Stimulated activated CD4-positive, alpha-beta T cell treated with anti-CD3 and anti-CD28 coated beads, Interleukin-12 subunit alpha, Interleukin-12 subunit beta, amount 100 ng/mL, for 4 hours (primary cell): ENCODE measurements at regions not wholly inside any gene's neighbourhood (a gene's known extent, or its start where the extent isn't known, plus 50 kb on each side); places are given as distances from the start of the nearest gene placed in this dataset.
A peak's percentile ranks its signal among the peaks of the same experiment; 100 is the strongest.
"Not testable (repeated sequence)": the region's sequence is repeated elsewhere in the genome, so short reads cannot be mapped to it uniquely, and the experiment has no call there.

Source experiments
- DNase-seq: peaks from one replicate; pipeline ENCODE4 v3.0.0-alpha.2; 2020

GRCh38 chr4:15164571-15164970 is 162.3 kb downstream of the CPEB2 start:
- no peak for DNase-seq

GRCh38 chr4:15167743-15168142 is 165.5 kb downstream of the CPEB2 start:
- DNase-seq: no peak

- no peak for DNase-seq
Measured at GRCh38 chr4:15168759-15169158, 166.5 kb downstream of the CPEB2 start.

GRCh38 chr4:15171725-15172124 is 169.4 kb downstream of the CPEB2 start:
- DNase-seq: no peak

GRCh38 chr4:15173251-15173650 is 171.0 kb downstream of the CPEB2 start:
- DNase-seq: no peak

GRCh38 chr4:15174168-15174567 is 171.9 kb downstream of the CPEB2 start:
- not testable (repeated sequence) for DNase-seq

- DNase-seq: not testable (repeated sequence)
Measured at GRCh38 chr4:15179842-15180241, 177.6 kb downstream of the CPEB2 start.

- DNase-seq: peak; percentile 11
Measured at GRCh38 chr4:15182600-15183220, 180.4 kb downstream of the CPEB2 start.

- DNase-seq: no peak
Measured at GRCh38 chr4:15186149-15186548, 183.9 kb downstream of the CPEB2 start.

GRCh38 chr4:15186806-15187205 is 184.5 kb downstream of the CPEB2 start:
- no peak for DNase-seq

- no peak for DNase-seq
Measured at GRCh38 chr4:15188605-15189539, 186.6 kb downstream of the CPEB2 start.

- no peak for DNase-seq
Measured at GRCh38 chr4:15194520-15194919, 192.2 kb downstream of the CPEB2 start.

GRCh38 chr4:15197005-15197404 is 194.7 kb downstream of the CPEB2 start:
- no peak for DNase-seq

GRCh38 chr4:15198070-15198727 is 195.9 kb downstream of the CPEB2 start:
- DNase-seq: no peak

GRCh38 chr4:15201782-15202181 is 199.5 kb downstream of the CPEB2 start:
- no peak for DNase-seq

GRCh38 chr4:15202481-15202880 is 200.2 kb downstream of the CPEB2 start:
- DNase-seq: no peak

GRCh38 chr4:15206526-15206925 is 204.2 kb downstream of the CPEB2 start:
- not testable (repeated sequence) for DNase-seq

GRCh38 chr4:15213302-15213970 is 211.2 kb downstream of the CPEB2 start:
- DNase-seq: no peak

GRCh38 chr4:15215109-15215508 is 212.7 kb upstream of the C1QTNF7 start:
- DNase-seq: no peak

- no peak for DNase-seq
Measured at GRCh38 chr4:15226203-15226602, 201.6 kb upstream of the C1QTNF7 start.

GRCh38 chr4:15231265-15232091 is 196.4 kb upstream of the C1QTNF7 start:
- peak; percentile 67 for DNase-seq
